Vagina (tissue), 2 donors: ENCODE measurements at regions not wholly inside any gene's neighbourhood (a gene's known extent, or its start where the extent isn't known, plus 50 kb on each side); places are given as distances from the start of the nearest gene placed in this dataset.

Experiments
- DNase-seq, 2 donors: peaks; one replicate each; pipeline ENCODE4 v3.0.0-alpha.2; 2017; ENCODE audit errors: extremely low spot score in 2 of 2
- H3K27ac ChIP-seq: fragments of 200-600 bp; sonication (generic); one replicate; pipeline ENCODE4 v1.5.1; 2019
- H3K27me3 ChIP-seq: fragments of 200-600 bp; sonication (generic); one replicate; pipeline ENCODE4 v1.5.1; 2019
- H3K36me3 ChIP-seq, 2 donors: fragments of 200-600 bp; sonication (generic); one replicate each; pipeline ENCODE4 v1.5.1; 2017 to 2019
- H3K4me1 ChIP-seq: fragments of 200-600 bp; sonication (generic); one replicate; pipeline ENCODE4 v1.5.1; 2019
- H3K4me3 ChIP-seq, 2 donors: fragments of 200-600 bp; sonication (generic); 1 replicate in 1 of 2; 2 replicates in 1 of 2; pipeline ENCODE4 v1.5.1; 2016 to 2019
- H3K9me3 ChIP-seq: fragments of 200-600 bp; sonication (generic); one replicate; pipeline ENCODE4 v1.5.1; 2019
- POLR2A ChIP-seq, 2 donors: fragments of 450-650 bp; IDR thresholded peaks; one replicate each; pipeline ENCODE4 v1.6.1; 2017; ENCODE audit warnings: antibody characterized with exemption in 2 of 2, mild to moderate bottlenecking in 2 of 2, moderate library complexity in 2 of 2
- POLR2AphosphoS5 ChIP-seq, 2 donors: sonication (generic); formaldehyde crosslinking; IDR thresholded peaks; one replicate each; pipeline ENCODE4 v1.9.0; 2017; ENCODE audit warnings: antibody characterized with exemption in 2 of 2, mild to moderate bottlenecking in 2 of 2, low read depth in 1 of 2; ENCODE audit not compliant: insufficient read depth in 1 of 2
- intact Hi-C: fragments of 100-400 bp; cut with DNase I; formaldehyde crosslinking; loops from one replicate; pipeline ENCODE4 v1.15.1; 2023
- TF ChIP-seq, protein P1 (sequence below), 3 experiments: fragments of 450-650 bp in 2 of 3; fragments of 200-600 bp in 1 of 3; sonication (generic) in 1 of 3; IDR thresholded peaks; one replicate each; pipeline ENCODE4 v1.5.1; 2017 to 2019; ENCODE audit warnings: antibody characterized with exemption in 3 of 3, mild to moderate bottlenecking in 2 of 3, moderate library complexity in 2 of 3

DNA sequence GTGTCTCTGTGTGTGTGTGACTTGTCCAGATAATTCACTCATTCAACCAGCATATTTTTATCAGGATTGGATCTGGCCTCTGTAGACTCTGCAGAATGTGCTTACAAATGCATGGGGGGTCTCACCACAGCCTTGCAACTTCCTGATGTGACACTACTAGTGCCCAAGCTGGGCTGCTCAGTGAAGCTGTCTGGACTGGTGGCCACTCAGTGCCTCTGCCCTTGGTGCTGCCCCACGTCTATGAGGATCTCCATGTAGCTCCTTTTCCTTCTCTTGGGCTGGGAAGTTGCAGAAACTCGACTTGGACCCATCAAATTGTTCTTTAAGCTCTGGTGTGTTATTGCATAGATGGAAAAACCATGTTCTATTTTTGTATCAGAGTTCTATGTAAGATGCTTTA is 75.8 kb downstream of the NRN1 start:
- no peak overlapping the region for H3K4me3 ChIP-seq
- no peaks in the 10 kb centered on the region for H3K9me3 ChIP-seq
- no peak for DNase-seq
- H3K36me3 ChIP-seq = no peaks in the 10 kb centered on the region
- TF ChIP-seq, protein P1, sequence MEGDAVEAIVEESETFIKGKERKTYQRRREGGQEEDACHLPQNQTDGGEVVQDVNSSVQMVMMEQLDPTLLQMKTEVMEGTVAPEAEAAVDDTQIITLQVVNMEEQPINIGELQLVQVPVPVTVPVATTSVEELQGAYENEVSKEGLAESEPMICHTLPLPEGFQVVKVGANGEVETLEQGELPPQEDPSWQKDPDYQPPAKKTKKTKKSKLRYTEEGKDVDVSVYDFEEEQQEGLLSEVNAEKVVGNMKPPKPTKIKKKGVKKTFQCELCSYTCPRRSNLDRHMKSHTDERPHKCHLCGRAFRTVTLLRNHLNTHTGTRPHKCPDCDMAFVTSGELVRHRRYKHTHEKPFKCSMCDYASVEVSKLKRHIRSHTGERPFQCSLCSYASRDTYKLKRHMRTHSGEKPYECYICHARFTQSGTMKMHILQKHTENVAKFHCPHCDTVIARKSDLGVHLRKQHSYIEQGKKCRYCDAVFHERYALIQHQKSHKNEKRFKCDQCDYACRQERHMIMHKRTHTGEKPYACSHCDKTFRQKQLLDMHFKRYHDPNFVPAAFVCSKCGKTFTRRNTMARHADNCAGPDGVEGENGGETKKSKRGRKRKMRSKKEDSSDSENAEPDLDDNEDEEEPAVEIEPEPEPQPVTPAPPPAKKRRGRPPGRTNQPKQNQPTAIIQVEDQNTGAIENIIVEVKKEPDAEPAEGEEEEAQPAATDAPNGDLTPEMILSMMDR (IDR thresholded peaks at IDR 0.05) = no peak
- TF ChIP-seq POLR2AphosphoS5 (IDR thresholded peaks at IDR 0.05; ENCODE audit: insufficient read depth in 1 of 2, low read depth in 1 of 2) (no peak), POLR2A (IDR thresholded peaks at IDR 0.05) (no peak)
- H3K4me1 ChIP-seq = no peaks in the 10 kb centered on the region
- no peaks in the 10 kb centered on the region for H3K27me3 ChIP-seq
- intact Hi-C loops = no loop called here
- H3K27ac ChIP-seq = no peak overlapping the region

DNA sequence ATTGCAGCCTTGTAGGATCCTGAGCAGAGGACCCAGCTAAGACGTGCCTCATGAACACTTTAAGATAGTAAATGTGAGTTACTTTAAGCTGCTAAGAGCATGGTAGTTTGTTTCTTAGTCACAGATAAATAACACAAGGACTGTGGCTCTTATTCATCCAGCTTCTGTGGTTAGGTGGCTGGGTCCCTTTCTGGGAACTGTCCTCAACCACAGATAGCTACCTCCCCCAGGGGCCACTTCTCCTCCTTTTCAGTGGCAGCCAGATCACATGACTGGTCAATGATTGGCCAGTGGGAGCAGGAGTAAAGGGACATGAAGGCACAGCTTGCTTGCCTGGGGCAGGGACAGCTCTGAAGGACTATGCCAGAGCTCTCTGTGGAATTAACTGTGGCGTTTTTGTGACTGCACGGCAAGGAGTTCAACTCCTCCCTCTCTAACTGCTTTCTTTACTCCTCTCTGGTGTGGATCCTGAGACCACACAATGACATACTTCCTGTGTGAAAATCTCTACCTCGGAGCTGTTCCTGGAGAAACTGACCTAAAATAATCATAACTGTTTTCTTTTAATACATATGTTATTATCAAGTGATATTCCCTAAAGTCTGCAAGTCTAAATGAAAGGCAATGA is 76.5 kb downstream of the NRN1 start:
- H3K36me3 ChIP-seq = no peaks in the 10 kb centered on the region
- DNase-seq = no peak
- H3K9me3 ChIP-seq = no peaks in the 10 kb centered on the region
- no peak overlapping the region for H3K4me3 ChIP-seq
- intact Hi-C loops = no loop called here
- H3K27me3 ChIP-seq = no peaks in the 10 kb centered on the region
- H3K4me1 ChIP-seq = no peaks in the 10 kb centered on the region
- TF ChIP-seq, protein P1 (IDR thresholded peaks at IDR 0.05) = no peak
- TF ChIP-seq POLR2A (IDR thresholded peaks at IDR 0.05) = no peak
- no peak for TF ChIP-seq POLR2AphosphoS5 (IDR thresholded peaks at IDR 0.05; ENCODE audit: insufficient read depth in 1 of 2, low read depth in 1 of 2)
- no peak overlapping the region for H3K27ac ChIP-seq

DNA sequence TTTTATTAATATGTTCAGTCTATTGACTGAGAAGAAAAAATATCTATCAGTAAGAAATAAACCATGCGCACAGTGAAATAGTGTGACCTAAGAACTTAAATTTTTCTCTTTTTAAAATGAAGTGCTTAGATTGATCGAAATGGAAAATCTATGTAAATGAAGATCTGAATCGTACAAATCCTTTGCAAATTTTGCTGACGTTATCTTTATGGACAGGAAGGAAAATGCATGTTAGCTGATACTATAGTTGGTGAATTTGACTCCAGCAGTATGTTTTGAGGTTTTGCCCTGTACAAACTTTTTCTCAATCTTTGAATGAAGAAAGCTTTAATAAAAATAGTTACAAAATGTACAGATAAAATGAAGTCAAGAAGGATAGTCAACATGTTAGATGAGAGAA is 82.9 kb downstream of the NRN1 start:
- no peaks in the 10 kb centered on the region for H3K36me3 ChIP-seq
- H3K27me3 ChIP-seq = no peaks in the 10 kb centered on the region
- H3K4me1 ChIP-seq = no peaks in the 10 kb centered on the region
- H3K4me3 ChIP-seq = no peak overlapping the region
- H3K27ac ChIP-seq = no peak overlapping the region
- TF ChIP-seq POLR2A (IDR thresholded peaks at IDR 0.05) (no peak), POLR2AphosphoS5 (IDR thresholded peaks at IDR 0.05; ENCODE audit: insufficient read depth in 1 of 2, low read depth in 1 of 2) (no peak)
- TF ChIP-seq, protein P1 (IDR thresholded peaks at IDR 0.05) = no peak
- DNase-seq = no peak
- H3K9me3 ChIP-seq = no peaks in the 10 kb centered on the region
- intact Hi-C loops = no loop called here

DNA sequence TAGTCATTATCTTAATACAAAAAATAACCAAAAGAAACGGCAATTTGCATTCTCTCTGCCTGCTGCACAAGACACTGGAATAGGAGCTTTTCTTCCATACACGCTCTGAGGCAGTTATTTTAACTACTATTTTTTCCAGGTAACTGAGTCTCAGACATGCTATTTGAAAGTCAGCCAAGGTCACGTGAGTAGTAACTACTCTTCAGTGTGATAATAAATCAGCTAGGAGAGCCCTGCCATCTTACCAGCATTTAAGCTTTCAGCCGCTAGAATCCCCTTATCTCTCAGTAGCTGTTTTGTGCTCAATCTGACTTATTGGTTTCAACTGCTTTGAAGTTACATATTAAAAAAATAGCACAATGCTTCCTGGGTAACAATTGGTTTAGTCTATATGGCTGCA is 84.5 kb downstream of the NRN1 start:
- no peak overlapping the region for H3K4me3 ChIP-seq
- TF ChIP-seq POLR2A (IDR thresholded peaks at IDR 0.05) = no peak
- no peak for TF ChIP-seq POLR2AphosphoS5 (IDR thresholded peaks at IDR 0.05; ENCODE audit: insufficient read depth in 1 of 2, low read depth in 1 of 2)
- TF ChIP-seq, protein P1 (IDR thresholded peaks at IDR 0.05) = no peak
- DNase-seq = no peak
- no peaks in the 10 kb centered on the region for H3K27me3 ChIP-seq
- intact Hi-C loops = no loop called here
- H3K36me3 ChIP-seq = no peaks in the 10 kb centered on the region
- H3K9me3 ChIP-seq = no peaks in the 10 kb centered on the region
- H3K4me1 ChIP-seq = no peaks in the 10 kb centered on the region
- no peak overlapping the region for H3K27ac ChIP-seq

DNA sequence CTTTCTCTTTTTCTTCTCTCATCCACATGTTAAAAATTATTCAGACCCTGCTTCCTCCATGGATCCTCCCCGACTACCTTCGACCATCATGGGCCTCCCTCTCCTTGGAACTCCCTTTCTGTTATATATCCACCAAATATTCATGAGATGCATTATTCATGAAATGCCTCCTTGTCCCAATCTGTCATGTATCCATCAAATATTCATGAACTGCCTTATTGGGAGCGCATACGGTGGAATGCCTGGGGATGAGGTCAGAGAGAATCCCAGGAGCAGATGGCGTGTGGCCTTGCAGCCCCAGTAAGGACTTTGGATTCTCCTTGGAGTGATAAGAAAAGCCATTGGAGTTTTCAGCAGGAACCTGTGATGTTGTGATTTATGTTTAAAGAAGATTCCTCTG is 97.0 kb downstream of the NRN1 start:
- DNase-seq = no peak
- Histone ChIP-seq H3K27me3 (no peaks in the 10 kb centered on the region), H3K36me3 (no peaks in the 10 kb centered on the region), H3K9me3 (no peaks in the 10 kb centered on the region), H3K4me3 (no peak overlapping the region), H3K27ac (no peak overlapping the region), H3K4me1 (peaks cover 15% of the 10 kb centered on the region)
- no peak for TF ChIP-seq POLR2A (IDR thresholded peaks at IDR 0.05)
- no peak for TF ChIP-seq POLR2AphosphoS5 (IDR thresholded peaks at IDR 0.05; ENCODE audit: insufficient read depth in 1 of 2, low read depth in 1 of 2)
- TF ChIP-seq, protein P1 (IDR thresholded peaks at IDR 0.05) = no peak
- intact Hi-C loops = loop anchor here (5.0 kb wide), 1 partner anchor 1353 kb away; no protein-coding TSS in a partner anchor
